ENCODE measurements at regions not wholly inside any gene's neighbourhood (a gene's known extent, or its start where the extent isn't known, plus 50 kb on each side); places are given as distances from the start of the nearest gene placed in this dataset.

DNA sequence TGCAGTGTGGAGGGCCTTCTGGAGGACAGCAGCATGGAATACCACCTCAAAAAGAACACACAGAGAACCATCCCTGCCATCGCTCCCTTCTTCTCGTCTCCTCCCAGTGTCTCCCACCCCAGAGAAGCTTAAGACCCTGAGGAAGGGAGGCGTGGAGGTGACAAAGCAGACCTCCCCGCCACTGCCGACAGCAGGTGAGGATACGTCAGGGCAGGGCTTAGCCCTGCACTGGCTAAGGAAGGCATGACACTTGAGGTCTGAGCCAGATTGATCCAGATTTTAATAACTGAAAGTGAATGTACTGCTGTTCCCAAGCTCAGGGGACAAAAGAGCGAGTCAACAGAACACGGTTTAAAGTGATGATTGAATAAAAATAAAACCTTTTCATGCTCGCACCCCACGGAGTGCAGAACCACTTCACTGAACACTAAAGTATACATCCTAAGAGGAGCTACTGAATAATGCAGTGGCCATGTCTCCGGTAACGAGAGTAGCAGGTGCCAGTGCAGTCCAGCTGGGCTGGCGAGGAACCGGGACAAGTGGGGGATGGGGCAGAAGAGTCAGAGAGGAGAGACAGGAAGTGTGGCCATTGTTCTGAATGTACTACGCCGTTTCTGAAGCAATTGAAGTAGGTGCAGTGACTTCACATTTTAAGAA, 391.0 kb downstream of the CDH2 start:
- TF ChIP-seq POLR2A (IDR thresholded peaks at IDR 0.05) (no peak), POLR2AphosphoS5 (IDR thresholded peaks at IDR 0.05) (no peak)
